ENCODE measurements at regions not wholly inside any gene's neighbourhood (a gene's known extent, or its start where the extent isn't known, plus 50 kb on each side); places are given as distances from the start of the nearest gene placed in this dataset.

GRCh38 chr2:175741164-175741563 is 260.9 kb downstream of the LNPK start:
- no peak overlapping the region for H3K27ac Mint-ChIP-seq
- H3K36me3 Mint-ChIP-seq (ENCODE audit: low read depth), result no peaks in the 10 kb centered on the region
- no peak overlapping the region for H3K4me3 Mint-ChIP-seq
- H3K4me1 Mint-ChIP-seq, result peaks cover 12% of the 10 kb centered on the region
- no peaks in the 10 kb centered on the region for H3K9me3 Mint-ChIP-seq
- H3K27me3 Mint-ChIP-seq (ENCODE audit: low read depth), result peaks cover 4% of the 10 kb centered on the region
- TF ChIP-seq, protein P1, sequence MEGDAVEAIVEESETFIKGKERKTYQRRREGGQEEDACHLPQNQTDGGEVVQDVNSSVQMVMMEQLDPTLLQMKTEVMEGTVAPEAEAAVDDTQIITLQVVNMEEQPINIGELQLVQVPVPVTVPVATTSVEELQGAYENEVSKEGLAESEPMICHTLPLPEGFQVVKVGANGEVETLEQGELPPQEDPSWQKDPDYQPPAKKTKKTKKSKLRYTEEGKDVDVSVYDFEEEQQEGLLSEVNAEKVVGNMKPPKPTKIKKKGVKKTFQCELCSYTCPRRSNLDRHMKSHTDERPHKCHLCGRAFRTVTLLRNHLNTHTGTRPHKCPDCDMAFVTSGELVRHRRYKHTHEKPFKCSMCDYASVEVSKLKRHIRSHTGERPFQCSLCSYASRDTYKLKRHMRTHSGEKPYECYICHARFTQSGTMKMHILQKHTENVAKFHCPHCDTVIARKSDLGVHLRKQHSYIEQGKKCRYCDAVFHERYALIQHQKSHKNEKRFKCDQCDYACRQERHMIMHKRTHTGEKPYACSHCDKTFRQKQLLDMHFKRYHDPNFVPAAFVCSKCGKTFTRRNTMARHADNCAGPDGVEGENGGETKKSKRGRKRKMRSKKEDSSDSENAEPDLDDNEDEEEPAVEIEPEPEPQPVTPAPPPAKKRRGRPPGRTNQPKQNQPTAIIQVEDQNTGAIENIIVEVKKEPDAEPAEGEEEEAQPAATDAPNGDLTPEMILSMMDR (IDR thresholded peaks at IDR 0.05; ENCODE audit: unreplicated experiment in 3 of 3), result no peak

- Mint-ChIP-seq H3K27ac (no peak overlapping the region), H3K4me3 (no peak overlapping the region), H3K4me1 (peaks cover 2% of the 10 kb centered on the region), H3K36me3 (ENCODE audit: low read depth) (no peaks in the 10 kb centered on the region), H3K27me3 (ENCODE audit: low read depth) (peaks cover 4% of the 10 kb centered on the region), H3K9me3 (no peaks in the 10 kb centered on the region)
- TF ChIP-seq, protein P1 (IDR thresholded peaks at IDR 0.05; ENCODE audit: unreplicated experiment in 3 of 3), result no peak
Measured at GRCh38 chr2:175737722-175738361, 264.2 kb downstream of the LNPK start.

DNA sequence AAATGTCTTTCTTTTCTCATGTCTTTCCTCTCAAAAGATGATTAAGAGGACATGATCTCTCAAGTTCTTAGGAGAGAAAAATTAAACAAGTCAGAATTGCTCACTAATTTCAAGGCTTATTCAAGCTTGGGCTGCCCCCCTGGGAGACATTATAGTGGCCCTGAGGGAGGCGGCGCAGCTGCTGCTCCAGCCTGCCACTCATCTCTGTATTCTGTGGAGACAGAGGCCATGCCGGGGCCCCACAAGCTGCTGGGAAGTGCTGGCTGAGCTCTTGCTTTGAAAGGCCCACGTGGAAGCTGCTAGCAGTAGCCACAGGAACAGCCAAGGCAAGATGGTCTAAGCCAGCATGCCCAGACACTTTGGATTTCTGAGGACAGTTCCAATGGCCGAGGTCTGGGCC is 267.4 kb downstream of the LNPK start:
- peaks cover 4% of the 10 kb centered on the region for H3K27me3 Mint-ChIP-seq (ENCODE audit: low read depth)
- TF ChIP-seq, protein P1 (IDR thresholded peaks at IDR 0.05; ENCODE audit: unreplicated experiment in 3 of 3), result no peak
- no peaks in the 10 kb centered on the region for H3K9me3 Mint-ChIP-seq
- no peak overlapping the region for H3K4me3 Mint-ChIP-seq
- no peaks in the 10 kb centered on the region for H3K4me1 Mint-ChIP-seq
- H3K27ac Mint-ChIP-seq, result no peak overlapping the region
- H3K36me3 Mint-ChIP-seq (ENCODE audit: low read depth), result no peaks in the 10 kb centered on the region

DNA sequence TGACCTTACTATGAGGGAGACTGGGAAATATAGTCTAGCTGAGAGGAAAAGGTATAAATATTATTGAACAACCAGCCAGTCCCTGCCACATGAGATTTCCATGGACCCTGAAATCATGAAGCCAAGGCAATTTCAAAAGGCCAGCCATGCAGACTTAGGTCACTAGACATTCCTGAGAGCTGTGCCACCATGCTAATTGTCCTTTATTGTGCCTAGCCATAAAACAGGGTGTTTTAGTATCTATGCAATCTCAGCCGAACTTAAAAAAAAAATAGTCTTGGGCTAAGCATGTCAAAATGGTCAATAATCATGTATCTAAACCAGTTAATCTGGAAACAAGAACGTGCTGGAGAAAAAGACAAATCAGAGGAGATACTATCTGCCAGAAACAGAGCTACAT is 269.5 kb downstream of the LNPK start:
- H3K9me3 Mint-ChIP-seq, result no peaks in the 10 kb centered on the region
- no peaks in the 10 kb centered on the region for H3K4me1 Mint-ChIP-seq
- H3K4me3 Mint-ChIP-seq, result no peak overlapping the region
- no peaks in the 10 kb centered on the region for H3K36me3 Mint-ChIP-seq (ENCODE audit: low read depth)
- H3K27me3 Mint-ChIP-seq (ENCODE audit: low read depth), result peaks cover 4% of the 10 kb centered on the region
- H3K27ac Mint-ChIP-seq, result no peak overlapping the region
- TF ChIP-seq, protein P1 (IDR thresholded peaks at IDR 0.05; ENCODE audit: unreplicated experiment in 3 of 3), result no peak

DNA sequence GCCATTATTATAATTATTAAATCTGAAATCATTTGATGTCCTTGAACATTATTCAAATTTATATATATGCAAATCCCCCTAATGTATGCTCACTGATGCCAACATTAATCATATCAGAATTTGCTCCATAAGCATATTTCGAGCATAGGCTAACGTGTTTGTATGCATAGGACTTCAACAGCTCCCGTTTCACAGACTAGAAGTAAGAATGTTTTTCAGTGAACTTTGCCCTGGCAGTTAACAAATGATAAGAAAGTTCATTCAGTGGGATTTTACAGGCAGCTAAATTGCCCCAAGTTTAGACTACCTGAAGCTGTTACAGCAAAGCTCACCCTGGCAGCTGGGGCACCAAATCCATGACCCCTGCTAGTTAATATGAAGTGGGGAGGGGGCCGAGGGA is 272.0 kb downstream of the LNPK start:
- Mint-ChIP-seq H3K27ac (no peak overlapping the region), H3K4me1 (no peaks in the 10 kb centered on the region), H3K9me3 (no peaks in the 10 kb centered on the region), H3K36me3 (ENCODE audit: low read depth) (no peaks in the 10 kb centered on the region), H3K27me3 (ENCODE audit: low read depth) (peaks cover 8% of the 10 kb centered on the region), H3K4me3 (no peak overlapping the region)
- TF ChIP-seq, protein P1 (IDR thresholded peaks at IDR 0.05; ENCODE audit: unreplicated experiment in 3 of 3), result no peak

DNA sequence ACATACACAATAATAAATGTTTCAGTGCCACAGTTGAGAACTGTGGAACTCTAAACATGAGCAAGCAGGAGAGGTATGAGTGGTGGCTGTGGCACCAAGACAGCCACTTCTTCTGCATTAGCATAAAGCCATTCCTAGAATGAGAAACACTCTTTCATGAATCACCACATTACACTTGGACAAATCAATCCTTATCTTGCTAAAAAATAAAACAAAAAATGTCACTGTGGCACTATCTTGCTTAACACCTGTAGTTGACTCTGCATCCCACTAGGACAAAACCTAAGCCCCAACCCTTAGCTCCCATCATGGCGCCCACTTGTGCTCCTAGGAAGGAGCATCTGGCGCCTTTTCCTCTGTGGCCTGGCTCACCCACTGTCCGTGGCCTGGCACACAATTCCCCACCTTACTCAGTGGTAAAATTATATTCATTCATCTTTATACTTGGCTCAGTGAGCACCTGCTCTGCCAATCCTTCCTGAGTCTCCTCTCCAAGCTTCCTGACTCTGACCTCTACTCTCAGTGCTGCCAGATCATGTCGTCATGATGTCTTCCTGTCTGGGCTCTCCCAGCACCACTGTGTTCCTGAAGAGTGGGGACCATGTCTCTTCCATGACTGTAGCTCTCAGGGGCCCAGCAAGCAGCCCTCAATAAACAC is 272.9 kb downstream of the LNPK start:
- H3K4me1 Mint-ChIP-seq, result no peaks in the 10 kb centered on the region

More for the DNA sequence above, 272.9 kb downstream of the LNPK start:
- TF ChIP-seq, protein P1 (IDR thresholded peaks at IDR 0.05; ENCODE audit: unreplicated experiment in 3 of 3), result no peak
- H3K4me3 Mint-ChIP-seq, result no peak overlapping the region
- H3K36me3 Mint-ChIP-seq (ENCODE audit: low read depth), result no peaks in the 10 kb centered on the region
- H3K9me3 Mint-ChIP-seq, result peaks cover 3% of the 10 kb centered on the region
- peaks cover 8% of the 10 kb centered on the region for H3K27me3 Mint-ChIP-seq (ENCODE audit: low read depth)
- H3K27ac Mint-ChIP-seq, result no peak overlapping the region

All from nephron (organoid).